PC-3 (cell line): ENCODE measurements at regions not wholly inside any gene's neighbourhood (a gene's known extent, or its start where the extent isn't known, plus 50 kb on each side); places are given as distances from the start of the nearest gene placed in this dataset.

Experiments used
- ATAC-seq: fragments of 200-7000 bp; cut with Tn5 transposase; 2 replicates; pipeline ENCODE4 v1.9.1; 2020; ENCODE audit warnings: mild to moderate bottlenecking, moderate library complexity
- BruUV-seq: library from RNA; stranded (reverse); fragments of 400-500 nt; replicated peaks from 2 replicates; lab custom pipeline; 2021; lab: Mats Ljungman, UMichigan
- CTCF ChIA-PET: fragments of 300-600 bp; sonication (Branson Sonifier 250); formaldehyde crosslinking; loops from one replicate; lab custom pipeline; 2022; ENCODE audit warnings: antibody characterized with exemption; lab: Charles Lee
- POLR2A ChIA-PET: fragments of 300-600 bp; sonication (Branson Sonifier 250); formaldehyde crosslinking; loops from one replicate; lab custom pipeline; 2022; ENCODE audit warnings: antibody characterized with exemption; ENCODE audit not compliant: unreplicated experiment; lab: Charles Lee
- DNase-seq: peaks from one replicate; pipeline ENCODE4 v3.0.0-alpha.2; 2015
- H2AFZ ChIP-seq: fragments of 300-600 bp; sonication (generic); 2 replicates; pipeline ENCODE4 v1.6.0; 2016; ENCODE audit warnings: antibody characterized with exemption, low read length
- H3F3A ChIP-seq: fragments of 300-600 bp; sonication (generic); one replicate; pipeline ENCODE4 v1.6.0; 2017; ENCODE audit warnings: antibody characterized with exemption, low read length, control low read depth, mild to moderate bottlenecking; ENCODE audit not compliant: unreplicated experiment
- H3K27ac ChIP-seq: fragments of 300-600 bp; sonication (generic); 2 replicates; pipeline ENCODE4 v1.5.1; 2016; ENCODE audit warnings: mild to moderate bottlenecking, low read length
- H3K27me3 ChIP-seq: fragments of 300-600 bp; sonication (generic); 2 replicates; pipeline ENCODE4 v1.6.1; 2016; ENCODE audit warnings: low read length, mixed read lengths
- H3K36me3 ChIP-seq: fragments of 300-600 bp; sonication (generic); 2 replicates; pipeline ENCODE4 v1.6.1; 2016; ENCODE audit warnings: low read depth, mixed run types, low read length, mixed read lengths
- H3K4me1 ChIP-seq: fragments of 300-600 bp; sonication (generic); 2 replicates; pipeline ENCODE4 v1.5.1; 2016; ENCODE audit warnings: low read length; ENCODE audit not compliant: insufficient read depth
- H3K4me2 ChIP-seq: fragments of 300-600 bp; sonication (generic); 2 replicates; pipeline ENCODE4 v1.6.0; 2016; ENCODE audit warnings: low read length
- H3K4me3 ChIP-seq: fragments of 300-600 bp; sonication (generic); 2 replicates; pipeline ENCODE4 v1.5.1; 2016; ENCODE audit warnings: mild to moderate bottlenecking, low read length, mixed read lengths
- H3K79me2 ChIP-seq: fragments of 300-600 bp; sonication (generic); 2 replicates; pipeline ENCODE4 v1.6.1; 2017; ENCODE audit warnings: low read length, mixed read lengths
- H3K9ac ChIP-seq: fragments of 300-600 bp; sonication (generic); 2 replicates; pipeline ENCODE4 v1.6.0; 2016; ENCODE audit warnings: mild to moderate bottlenecking, low read length
- H3K9me2 ChIP-seq: fragments of 300-600 bp; sonication (generic); replicated peaks from 2 replicates; pipeline ENCODE4 v1.6.1; 2016; ENCODE audit warnings: mixed run types, low read length, mixed read lengths
- H3K9me3 ChIP-seq: fragments of 300-600 bp; sonication (generic); 2 replicates; pipeline ENCODE4 v1.6.1; 2016; ENCODE audit warnings: low read length, mixed read lengths
- H4K20me1 ChIP-seq: fragments of 300-600 bp; sonication (generic); 2 replicates; pipeline ENCODE4 v1.6.1; 2016; ENCODE audit warnings: low read length, mixed read lengths
- EZH2 ChIP-seq: fragments of 300-600 bp; sonication (generic); IDR thresholded peaks from one replicate; pipeline ENCODE4 v1.6.1; 2017; ENCODE audit warnings: antibody characterized with exemption, mild to moderate bottlenecking, low read length; ENCODE audit not compliant: unreplicated experiment
- EZH2phosphoT487 ChIP-seq: fragments of 300-600 bp; sonication (generic); IDR thresholded peaks from 2 replicates; pipeline ENCODE4 v1.6.1; 2018; ENCODE audit warnings: mild to moderate bottlenecking, antibody characterized with exemption, low read length, borderline replicate concordance
- intact Hi-C: fragments of 100-400 bp; cut with micrococcal nuclease; formaldehyde crosslinking; loops from 2 replicates; pipeline ENCODE4 v1.9.0; 2023
- TF ChIP-seq, protein P1 (sequence below): fragments of 300-600 bp; sonication (generic); conservative IDR thresholded peaks from 2 replicates; pipeline ENCODE4 v1.5.1; 2017; ENCODE audit warnings: antibody characterized with exemption, low read depth, mild to moderate bottlenecking, low read length

DNA sequence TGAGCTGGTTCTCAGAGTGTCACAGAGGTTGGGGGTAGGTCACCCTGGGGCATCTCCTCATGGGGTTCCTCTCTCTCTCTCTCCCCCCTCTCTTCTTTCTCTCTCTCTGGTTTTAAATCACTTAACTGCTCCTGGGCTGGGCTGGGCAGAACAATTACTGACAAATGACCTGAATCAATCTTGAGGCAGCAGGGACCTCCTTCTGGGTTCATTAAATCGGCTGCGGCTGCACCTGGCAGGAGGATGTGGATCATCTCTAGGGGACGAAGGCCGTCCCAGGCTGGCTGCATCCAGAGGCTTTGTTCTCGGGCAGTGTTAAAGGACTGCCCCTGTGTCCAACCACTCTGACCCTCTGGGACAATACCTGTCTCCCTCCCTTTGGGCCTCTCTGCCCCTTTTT is 143.1 kb downstream of the TLE3 start:
- BruUV-seq = no TSS peak
- H4K20me1 ChIP-seq = no peaks in the 10 kb centered on the region
- H3K4me1 ChIP-seq = no peaks in the 10 kb centered on the region
- ATAC-seq = no peak
- H3K9ac ChIP-seq = no peak overlapping the region
- TF ChIP-seq EZH2 = no peak
- no peak for TF ChIP-seq EZH2phosphoT487
- TF ChIP-seq, protein P1, sequence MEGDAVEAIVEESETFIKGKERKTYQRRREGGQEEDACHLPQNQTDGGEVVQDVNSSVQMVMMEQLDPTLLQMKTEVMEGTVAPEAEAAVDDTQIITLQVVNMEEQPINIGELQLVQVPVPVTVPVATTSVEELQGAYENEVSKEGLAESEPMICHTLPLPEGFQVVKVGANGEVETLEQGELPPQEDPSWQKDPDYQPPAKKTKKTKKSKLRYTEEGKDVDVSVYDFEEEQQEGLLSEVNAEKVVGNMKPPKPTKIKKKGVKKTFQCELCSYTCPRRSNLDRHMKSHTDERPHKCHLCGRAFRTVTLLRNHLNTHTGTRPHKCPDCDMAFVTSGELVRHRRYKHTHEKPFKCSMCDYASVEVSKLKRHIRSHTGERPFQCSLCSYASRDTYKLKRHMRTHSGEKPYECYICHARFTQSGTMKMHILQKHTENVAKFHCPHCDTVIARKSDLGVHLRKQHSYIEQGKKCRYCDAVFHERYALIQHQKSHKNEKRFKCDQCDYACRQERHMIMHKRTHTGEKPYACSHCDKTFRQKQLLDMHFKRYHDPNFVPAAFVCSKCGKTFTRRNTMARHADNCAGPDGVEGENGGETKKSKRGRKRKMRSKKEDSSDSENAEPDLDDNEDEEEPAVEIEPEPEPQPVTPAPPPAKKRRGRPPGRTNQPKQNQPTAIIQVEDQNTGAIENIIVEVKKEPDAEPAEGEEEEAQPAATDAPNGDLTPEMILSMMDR = no peak
- H3K27ac ChIP-seq = no peak overlapping the region
- intact Hi-C loops = no loop called here
- H3K9me3 ChIP-seq = no peaks in the 10 kb centered on the region
- H3F3A ChIP-seq = no peaks in the 10 kb centered on the region
- H3K36me3 ChIP-seq = no peaks in the 10 kb centered on the region
- ChIA-PET POLR2A (no interaction called here), CTCF (no interaction called here)
- no peak overlapping the region for H2AFZ ChIP-seq
- peaks cover 13% of the 10 kb centered on the region; the same call in 1 of the 2 replicates for H3K27me3 ChIP-seq
- H3K79me2 ChIP-seq = no peaks in the 10 kb centered on the region
- no peak overlapping the region for H3K4me2 ChIP-seq
- DNase-seq = no peak
- H3K9me2 ChIP-seq = no peaks in the 10 kb centered on the region
- no peak overlapping the region for H3K4me3 ChIP-seq

DNA sequence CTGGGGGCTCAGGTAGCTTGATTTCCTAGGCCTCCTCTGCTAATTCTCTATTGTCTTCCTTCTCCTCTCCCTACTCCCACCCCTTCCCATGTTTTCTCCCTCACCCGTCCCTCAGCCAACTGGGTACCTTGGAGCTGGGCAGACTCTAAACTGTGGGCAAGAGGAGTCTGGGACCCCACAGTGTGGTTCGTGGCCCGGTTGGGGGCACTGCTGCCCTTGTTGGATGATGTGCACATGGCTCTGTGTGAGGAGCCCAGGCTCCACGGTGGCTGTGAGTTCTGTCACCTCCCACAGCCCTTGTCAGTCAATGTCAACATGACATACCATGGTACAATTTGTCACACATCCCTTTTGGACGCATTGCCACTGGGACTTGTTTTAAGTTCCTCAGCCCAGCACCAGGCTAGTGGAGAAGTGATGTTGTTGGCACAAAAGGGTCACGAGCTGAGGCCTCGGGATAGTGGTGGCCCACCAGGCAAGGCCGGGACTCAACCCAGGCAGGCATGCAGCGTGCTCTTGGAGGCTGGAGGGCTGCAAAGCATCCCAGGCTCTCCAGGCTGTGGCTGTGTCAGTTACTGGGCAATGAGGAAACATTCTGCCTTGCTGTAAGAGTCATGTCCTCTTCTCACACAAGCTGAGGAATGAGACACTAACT is 142.3 kb downstream of the TLE3 start:
- DNase-seq (no peak), ATAC-seq (no peak)
- Histone ChIP-seq H3K4me1 (no peaks in the 10 kb centered on the region), H4K20me1 (no peaks in the 10 kb centered on the region), H3K27ac (no peak overlapping the region), H3K79me2 (no peaks in the 10 kb centered on the region), H3K36me3 (no peaks in the 10 kb centered on the region), H3K4me3 (no peak overlapping the region), H3K9ac (no peak overlapping the region), H3K9me3 (no peaks in the 10 kb centered on the region), H3K27me3 (peaks cover 13% of the 10 kb centered on the region; the same call in 1 of the 2 replicates), H3F3A (no peaks in the 10 kb centered on the region), H3K4me2 (no peak overlapping the region), H3K9me2 (no peaks in the 10 kb centered on the region), H2AFZ (no peak overlapping the region)
- ChIA-PET POLR2A (no interaction called here), CTCF (no interaction called here)
- BruUV-seq = no TSS peak
- intact Hi-C loops = no loop called here
- TF ChIP-seq, protein P1 = no peak
- TF ChIP-seq EZH2phosphoT487 = no peak
- TF ChIP-seq EZH2 = no peak

DNA sequence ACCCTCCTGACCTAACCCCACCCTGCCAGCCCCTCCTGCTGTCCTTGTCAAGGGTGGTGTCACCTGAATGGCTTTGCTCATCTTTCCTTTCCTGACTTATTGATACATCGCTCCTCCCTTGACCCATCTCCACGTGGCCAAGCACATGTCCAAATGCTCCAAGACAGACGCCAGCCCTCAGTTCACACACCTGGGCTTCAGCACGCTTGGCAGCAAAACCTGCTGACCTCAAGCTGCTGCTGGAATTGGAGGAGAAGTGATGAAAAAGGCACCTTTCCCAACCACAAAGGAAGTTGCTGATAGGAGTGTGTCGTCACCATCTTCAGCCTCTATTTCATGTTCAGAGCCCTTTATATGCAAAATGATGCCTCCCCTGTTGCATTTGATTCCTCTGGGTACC is 141.3 kb downstream of the TLE3 start:
- no peaks in the 10 kb centered on the region for H3K79me2 ChIP-seq
- TF ChIP-seq EZH2phosphoT487 (no peak), EZH2 (no peak)
- TF ChIP-seq, protein P1 = no peak
- no peak overlapping the region for H3K4me3 ChIP-seq
- no peak overlapping the region for H3K4me2 ChIP-seq
- no peak overlapping the region for H2AFZ ChIP-seq
- no peaks in the 10 kb centered on the region for H4K20me1 ChIP-seq
- CTCF ChIA-PET = no interaction called here
- intact Hi-C loops = no loop called here
- no peaks in the 10 kb centered on the region for H3K36me3 ChIP-seq
- no peak overlapping the region for H3K27ac ChIP-seq
- no TSS peak for BruUV-seq
- H3K4me1 ChIP-seq = no peaks in the 10 kb centered on the region
- no peaks in the 10 kb centered on the region for H3K9me2 ChIP-seq
- H3K9me3 ChIP-seq = no peaks in the 10 kb centered on the region
- H3F3A ChIP-seq = no peaks in the 10 kb centered on the region
- H3K27me3 ChIP-seq = peaks cover 13% of the 10 kb centered on the region; the same call in 1 of the 2 replicates
- DNase-seq (no peak), ATAC-seq (no peak)
- POLR2A ChIA-PET = no interaction called here
- H3K9ac ChIP-seq = no peak overlapping the region
